Astrocyte of the cerebellum (primary cell): ENCODE measurements at regions not wholly inside any gene's neighbourhood (a gene's known extent, or its start where the extent isn't known, plus 50 kb on each side); places are given as distances from the start of the nearest gene placed in this dataset.

ENCODE experiments used
- DNase-seq: peaks from one replicate; pipeline ENCODE4 v3.0.0-alpha.2; 2011; ENCODE audit warnings: low read depth
- H3K4me3 ChIP-seq: 2 replicates; pipeline ENCODE4 v1.5.1; 2011; ENCODE audit warnings: mild to moderate bottlenecking, low read depth, low read length, moderate library complexity
- CTCF ChIP-seq: IDR thresholded peaks from 2 replicates; pipeline ENCODE4 v1.5.1; 2012; ENCODE audit warnings: low read length, low read depth, moderate library complexity, mild to moderate bottlenecking; ENCODE audit errors: missing control alignments
- in situ Hi-C: cut with HindIII; loops from 2 replicates; pipeline ENCODE4 v1.10.0; 2017; ENCODE audit warnings: low sequenced_read_pairs

- no peak overlapping the region for H3K4me3 ChIP-seq
- no peak for DNase-seq
- in situ Hi-C loops: no loop called here
- no peak for TF ChIP-seq CTCF
Measured at GRCh38 chr13:47407808-47408207, 511.0 kb upstream of the HTR2A start.

- DNase-seq: no peak
- H3K4me3 ChIP-seq: no peak overlapping the region
- no peak for TF ChIP-seq CTCF
- in situ Hi-C loops: no loop called here
Measured at GRCh38 chr13:47399599-47399998, 502.7 kb upstream of the HTR2A start.

GRCh38 chr13:47397739-47398138 is 500.9 kb upstream of the HTR2A start:
- no peak for DNase-seq
- H3K4me3 ChIP-seq: no peak overlapping the region
- no peak for TF ChIP-seq CTCF
- in situ Hi-C loops: no loop called here

- in situ Hi-C loops: no loop called here
- DNase-seq: no peak
- no peak overlapping the region for H3K4me3 ChIP-seq
- TF ChIP-seq CTCF: no peak
Measured at GRCh38 chr13:47396915-47397314, 500.1 kb upstream of the HTR2A start.

- in situ Hi-C loops: no loop called here
- no peak overlapping the region for H3K4me3 ChIP-seq
- no peak for TF ChIP-seq CTCF
- DNase-seq: no peak
Measured at GRCh38 chr13:47374741-47375140, 477.9 kb upstream of the HTR2A start.

GRCh38 chr13:47372751-47373150 is 475.9 kb upstream of the HTR2A start:
- no peak for DNase-seq
- no peak overlapping the region for H3K4me3 ChIP-seq
- in situ Hi-C loops: no loop called here
- TF ChIP-seq CTCF: no peak

- TF ChIP-seq CTCF: no peak
- DNase-seq: no peak
- no peak overlapping the region for H3K4me3 ChIP-seq
- in situ Hi-C loops: no loop called here
Measured at GRCh38 chr13:47351798-47352197, 454.9 kb upstream of the HTR2A start.
